SKM-1 treated with dmso at 0.1 percent for 144 hours (cell line): ENCODE measurements at regions not wholly inside any gene's neighbourhood (a gene's known extent, or its start where the extent isn't known, plus 50 kb on each side); places are given as distances from the start of the nearest gene placed in this dataset.

Experiments
- DNase-seq: peaks from one replicate; lab custom pipeline; 2025; ENCODE audit not compliant: unreplicated experiment; lab: John Stamatoyannopoulos, UW

GRCh38 chr2:64196963-64197362 is 52.7 kb upstream of the PELI1 start:
- DNase-seq = no peak

DNA sequence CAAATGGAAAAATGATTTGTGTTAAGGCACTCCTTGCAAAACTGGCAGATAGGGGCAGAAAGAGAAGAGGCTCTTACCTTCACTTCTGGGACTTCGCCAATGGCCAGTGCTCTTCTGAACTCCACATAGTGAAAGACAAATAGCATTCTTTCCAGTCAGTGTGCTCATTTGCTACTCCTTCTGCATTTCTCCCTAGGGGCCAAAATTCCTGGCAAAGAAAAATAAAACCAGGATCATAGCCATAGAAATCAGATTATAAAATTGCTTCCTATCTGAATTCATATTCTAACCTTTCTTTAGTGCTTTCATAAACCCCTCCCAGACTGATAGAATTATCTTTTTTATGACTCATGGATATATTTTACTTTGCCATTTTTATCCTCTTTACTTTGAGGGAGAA is 56.9 kb upstream of the PELI1 start:
- DNase-seq = no peak

DNA sequence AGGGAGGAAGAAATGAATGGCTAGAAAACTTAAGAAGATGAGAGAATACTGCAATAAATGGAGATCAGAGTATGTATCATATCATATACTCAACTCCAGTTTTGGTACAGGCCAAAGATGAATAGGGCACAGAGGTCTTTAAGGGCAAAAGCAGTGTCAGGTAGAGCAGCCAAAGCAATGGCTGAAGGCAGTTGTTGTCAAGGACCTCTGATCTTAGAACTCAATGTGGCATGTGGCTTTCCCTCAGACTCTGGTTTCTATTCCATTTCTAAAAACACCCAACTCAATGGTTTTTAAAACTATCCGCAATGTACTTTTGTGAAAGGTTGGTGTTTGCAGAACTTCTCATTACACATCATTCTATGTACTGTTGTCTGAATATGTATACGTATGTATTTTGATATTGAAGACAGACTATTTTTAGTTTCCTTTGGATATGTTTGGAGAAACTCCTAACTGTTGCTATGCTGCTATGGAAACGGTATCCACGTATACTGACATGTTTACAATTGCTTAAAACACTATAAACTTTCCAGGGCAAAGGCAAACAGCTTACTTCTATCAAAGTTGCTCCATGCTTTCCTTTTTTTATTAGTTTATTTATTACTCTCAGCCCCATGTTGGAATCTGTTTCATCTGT is 58.1 kb upstream of the PELI1 start:
- no peak for DNase-seq

- DNase-seq = no peak
These were observed 59.1 kb upstream of the PELI1 start for GRCh38 chr2:64203131-64203857.

GRCh38 chr2:64203858-64204632 is 59.8 kb upstream of the PELI1 start:
- peak; percentile 35 for DNase-seq

GRCh38 chr2:64204703-64205102 is 60.5 kb upstream of the PELI1 start:
- DNase-seq = no peak

- DNase-seq = no peak
These were observed 61.2 kb upstream of the PELI1 start for GRCh38 chr2:64205415-64205814.

DNA sequence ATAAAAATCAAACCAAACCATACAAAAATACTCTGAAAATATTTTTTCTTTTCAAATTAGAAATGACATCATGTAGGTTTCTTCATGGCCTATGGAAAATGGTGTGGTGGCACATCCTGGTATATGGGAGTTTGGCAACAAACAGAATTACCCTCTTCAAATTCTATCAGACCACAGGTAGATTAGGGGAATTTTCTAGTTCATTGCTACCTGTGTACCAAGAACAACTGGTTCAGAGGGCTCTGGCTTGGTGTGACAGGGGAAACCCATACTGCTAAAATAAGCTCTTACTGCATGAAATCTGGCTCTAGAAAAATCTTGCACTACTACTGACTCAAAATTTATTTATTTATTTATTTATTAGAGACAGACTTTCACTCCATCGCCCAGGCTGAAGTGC is 63.4 kb upstream of the PELI1 start:
- DNase-seq = no peak

- no peak for DNase-seq
These were observed 66.6 kb upstream of the PELI1 start for GRCh38 chr2:64210816-64211215.

GRCh38 chr2:64211276-64211921 is 67.2 kb upstream of the PELI1 start:
- DNase-seq = no peak

GRCh38 chr2:64212346-64212745 is 68.1 kb upstream of the PELI1 start:
- DNase-seq = peak; percentile 90

- DNase-seq = peak; percentile 77
These were observed 68.6 kb upstream of the PELI1 start for GRCh38 chr2:64212801-64213321.

GRCh38 chr2:64213532-64214275 is 69.5 kb upstream of the PELI1 start:
- DNase-seq = no peak

DNA sequence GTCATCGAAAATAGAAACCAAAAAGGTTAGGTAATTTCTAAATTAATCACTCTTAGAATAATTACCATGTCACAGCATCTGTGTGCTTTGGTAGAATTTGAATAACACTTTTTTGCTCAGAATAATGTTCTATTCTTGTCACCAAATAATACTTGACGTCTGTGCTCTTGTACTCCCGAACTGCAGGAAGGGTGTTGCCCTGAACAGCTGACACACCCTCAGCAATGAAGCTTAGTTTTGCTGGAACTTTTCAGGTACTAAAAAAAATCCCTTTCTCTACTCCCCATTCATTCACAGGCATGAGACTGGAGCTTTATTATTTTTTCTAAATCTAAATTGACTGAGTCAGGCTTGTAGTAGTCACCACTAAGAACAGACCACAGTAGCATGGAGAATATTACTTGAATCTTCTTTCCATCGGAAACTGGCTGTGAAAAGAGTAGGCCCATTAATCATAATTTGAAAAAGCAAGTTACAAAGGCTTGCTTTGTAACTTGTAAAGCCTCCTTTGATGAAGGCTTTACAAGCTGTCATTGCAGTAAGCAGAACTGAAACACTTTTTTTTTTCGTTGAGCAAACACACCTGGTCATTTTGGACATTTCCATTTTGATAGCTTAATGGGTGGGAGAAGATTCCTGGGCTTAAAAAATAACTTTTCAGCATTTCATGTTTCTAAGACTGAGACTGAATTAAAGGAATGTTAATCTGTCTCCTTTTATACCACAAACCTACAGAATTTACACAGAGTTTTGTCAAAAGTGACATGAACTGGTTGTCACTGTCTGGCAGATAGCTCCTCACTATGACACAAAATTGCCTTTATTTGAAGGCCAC is 70.3 kb upstream of the PELI1 start:
- DNase-seq = no peak

- no peak for DNase-seq
These were observed 73.1 kb upstream of the PELI1 start for GRCh38 chr2:64217198-64217869.

GRCh38 chr2:64218137-64218802 is 74.0 kb upstream of the PELI1 start:
- DNase-seq = no peak

DNA sequence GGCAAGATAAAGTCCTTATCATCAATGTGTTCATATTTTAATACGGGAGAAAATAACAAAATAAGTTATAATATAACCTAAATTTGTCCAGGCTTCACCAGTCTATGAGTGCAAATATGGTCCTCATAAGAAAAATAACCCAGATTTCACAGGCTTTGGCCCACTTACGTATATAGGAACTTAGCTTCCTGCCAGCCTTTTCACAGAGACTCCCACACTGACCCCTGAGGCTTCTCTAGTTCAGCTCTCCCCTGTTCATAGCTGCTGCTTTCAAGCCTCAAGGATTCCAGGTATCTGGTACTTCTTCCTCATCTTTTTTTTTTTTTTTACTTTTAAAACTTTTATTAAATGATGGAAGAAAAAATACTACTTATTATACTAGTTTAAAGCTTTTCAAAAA is 74.9 kb upstream of the PELI1 start:
- no peak for DNase-seq

DNA sequence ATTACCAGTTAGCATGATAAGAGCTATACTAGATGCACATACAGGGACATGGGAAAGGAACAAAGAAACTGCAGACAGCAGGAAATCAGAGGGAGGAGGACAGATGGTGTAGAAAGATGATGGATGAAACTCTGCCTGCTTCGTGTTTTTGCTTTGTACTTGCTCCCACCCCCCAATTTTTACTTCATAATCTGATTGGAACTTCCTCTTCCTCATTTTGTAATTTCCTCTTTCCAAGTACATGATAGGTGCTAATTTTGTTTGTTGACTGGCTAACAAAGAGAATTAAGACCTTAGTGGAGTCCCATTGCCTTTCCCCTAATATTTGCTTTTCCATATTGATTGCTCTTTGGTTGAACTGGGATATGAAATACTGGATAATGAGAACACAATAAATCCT is 76.0 kb upstream of the PELI1 start:
- peak; percentile 89 for DNase-seq
